CD4-positive, CD25-positive, alpha-beta regulatory T cell (primary cell): ENCODE measurements at regions not wholly inside any gene's neighbourhood (a gene's known extent, or its start where the extent isn't known, plus 50 kb on each side); places are given as distances from the start of the nearest gene placed in this dataset.
"Not testable (repeated sequence)": the region's sequence is repeated elsewhere in the genome, so short reads cannot be mapped to it uniquely, and the experiment has no call there.

Experiments
- ATAC-seq, 2 donors: fragments of 150-1000 bp; cut with Tn5 transposase; one replicate each; pipeline ENCODE4 v1.10.0; 2021; ENCODE audit warnings: low read depth in 2 of 2, moderate number of reproducible peaks in 2 of 2, moderate library complexity in 1 of 2
- DNase-seq, 3 donors: peaks; one replicate each; pipeline versions ENCODE4 v3.0.0 to v3.0.0-alpha.2; 2012 to 2022; ENCODE audit warnings: mixed read lengths in 1 of 3
- H3K27ac ChIP-seq: one replicate; pipeline ENCODE4 v1.7.0; 2013; ENCODE audit warnings: mild to moderate bottlenecking, low read length; ENCODE audit not compliant: insufficient read depth, poor library complexity, severe bottlenecking
- H3K27me3 ChIP-seq: one replicate; pipeline ENCODE4 v1.7.0; 2013; ENCODE audit warnings: low read length; ENCODE audit not compliant: control insufficient read depth, insufficient read depth
- H3K36me3 ChIP-seq: one replicate; pipeline ENCODE4 v1.7.0; 2013; ENCODE audit warnings: mild to moderate bottlenecking, low read length, moderate library complexity; ENCODE audit not compliant: control insufficient read depth, insufficient read depth
- H3K4me1 ChIP-seq: 2 replicates; pipeline ENCODE4 v1.7.0; 2013; ENCODE audit warnings: mild to moderate bottlenecking, low read length; ENCODE audit not compliant: insufficient read depth, control insufficient read depth, poor library complexity, severe bottlenecking
- H3K4me3 ChIP-seq: one replicate; pipeline ENCODE4 v1.7.0; 2013; ENCODE audit warnings: low read depth, mild to moderate bottlenecking, low read length, moderate library complexity
- H3K9me3 ChIP-seq, 2 experiments: 1 replicate in 1 of 2; 2 replicates in 1 of 2; pipeline ENCODE4 v1.7.0; 2013; ENCODE audit warnings: low read length in 2 of 2, mild to moderate bottlenecking in 1 of 2, moderate library complexity in 1 of 2; ENCODE audit not compliant: control insufficient read depth in 2 of 2
- H3K27ac Mint-ChIP-seq, 3 donors: one replicate each; pipeline ENCODE4 v1.8.0; 2020 to 2022; ENCODE audit warnings: mild to moderate bottlenecking in 3 of 3, mixed read lengths in 3 of 3, moderate library complexity in 2 of 3
- H3K27me3 Mint-ChIP-seq: one replicate; pipeline ENCODE4 v1.8.0; 2022; ENCODE audit warnings: mild to moderate bottlenecking, mixed read lengths
- H3K36me3 Mint-ChIP-seq: one replicate; pipeline ENCODE4 v1.8.0; 2020; ENCODE audit warnings: mixed read lengths
- H3K4me1 Mint-ChIP-seq, 4 donors: one replicate each; pipeline ENCODE4 v1.8.0; 2020 to 2022; ENCODE audit warnings: mixed read lengths in 4 of 4, mild to moderate bottlenecking in 1 of 4
- H3K4me3 Mint-ChIP-seq, 4 donors: one replicate each; pipeline ENCODE4 v1.8.0; 2020 to 2022; ENCODE audit warnings: mild to moderate bottlenecking in 4 of 4, mixed read lengths in 4 of 4, moderate library complexity in 3 of 4
- H3K9me3 Mint-ChIP-seq, 7 donors: one replicate each; pipeline ENCODE4 v1.8.0; 2020 to 2022; ENCODE audit warnings: mixed read lengths in 7 of 7, mild to moderate bottlenecking in 3 of 7, moderate library complexity in 2 of 7

GRCh38 chr13:22855926-22856325 lies 324.9 kb upstream of the SGCG start:
- Mint-ChIP-seq H3K4me1 (no peaks in the 10 kb centered on the region), H3K27me3 (no peaks in the 10 kb centered on the region)

DNA sequence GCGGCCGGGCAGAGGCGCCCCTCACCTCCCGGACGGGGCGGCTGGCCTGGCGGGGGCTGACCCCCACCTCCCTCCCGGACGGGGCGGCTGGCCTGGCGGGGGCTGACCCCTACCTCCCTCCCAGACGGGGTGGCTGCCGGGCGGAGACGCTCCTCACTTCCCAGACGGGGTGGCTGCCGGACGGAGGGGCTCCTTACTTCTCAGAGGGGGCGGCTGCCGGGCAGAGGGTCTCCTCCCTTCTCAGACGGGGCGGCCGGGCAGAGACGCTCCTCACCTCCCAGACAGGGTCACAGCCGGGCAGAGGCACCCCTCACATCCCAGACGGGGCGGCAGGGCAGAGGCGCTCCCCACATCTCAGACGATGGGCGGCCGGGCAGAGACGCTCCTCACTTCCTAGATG lies 321.8 kb upstream of the SGCG start:
- not testable (repeated sequence) for H3K4me3 ChIP-seq, H3K4me1 Mint-ChIP-seq, DNase-seq, H3K27ac ChIP-seq, H3K9me3 Mint-ChIP-seq, H3K36me3 Mint-ChIP-seq, H3K4me3 Mint-ChIP-seq, H3K27ac Mint-ChIP-seq, H3K9me3 ChIP-seq, H3K27me3 Mint-ChIP-seq, H3K27me3 ChIP-seq, H3K4me1 ChIP-seq, ATAC-seq, H3K36me3 ChIP-seq

More at GRCh38 chr13:22855926-22856325, 324.9 kb upstream of the SGCG start:
- no peaks in the 10 kb centered on the region for H3K27me3 ChIP-seq
- H3K36me3 Mint-ChIP-seq, result no peaks in the 10 kb centered on the region
- no peaks in the 10 kb centered on the region for H3K36me3 ChIP-seq
- H3K27ac ChIP-seq, result no peak overlapping the region
- no peaks in the 10 kb centered on the region for H3K4me1 ChIP-seq
- ATAC-seq (no peak), DNase-seq (no peak)
- H3K4me3 Mint-ChIP-seq, result no peak overlapping the region
- no peak overlapping the region for H3K4me3 ChIP-seq
- no peaks in the 10 kb centered on the region for H3K9me3 ChIP-seq
- no peak overlapping the region for H3K27ac Mint-ChIP-seq
- H3K9me3 Mint-ChIP-seq, result peaks cover 0 to 3% (median 0%) of the 10 kb centered on the region in 7 donors

- not testable (repeated sequence) for H3K27ac Mint-ChIP-seq, H3K4me3 ChIP-seq, H3K9me3 Mint-ChIP-seq, H3K36me3 ChIP-seq, H3K27me3 Mint-ChIP-seq, H3K4me1 ChIP-seq, H3K9me3 ChIP-seq, H3K4me3 Mint-ChIP-seq, H3K4me1 Mint-ChIP-seq, H3K36me3 Mint-ChIP-seq, H3K27me3 ChIP-seq, ATAC-seq, H3K27ac ChIP-seq, DNase-seq
Measured at GRCh38 chr13:22859411-22859810, 321.4 kb upstream of the SGCG start.

DNA sequence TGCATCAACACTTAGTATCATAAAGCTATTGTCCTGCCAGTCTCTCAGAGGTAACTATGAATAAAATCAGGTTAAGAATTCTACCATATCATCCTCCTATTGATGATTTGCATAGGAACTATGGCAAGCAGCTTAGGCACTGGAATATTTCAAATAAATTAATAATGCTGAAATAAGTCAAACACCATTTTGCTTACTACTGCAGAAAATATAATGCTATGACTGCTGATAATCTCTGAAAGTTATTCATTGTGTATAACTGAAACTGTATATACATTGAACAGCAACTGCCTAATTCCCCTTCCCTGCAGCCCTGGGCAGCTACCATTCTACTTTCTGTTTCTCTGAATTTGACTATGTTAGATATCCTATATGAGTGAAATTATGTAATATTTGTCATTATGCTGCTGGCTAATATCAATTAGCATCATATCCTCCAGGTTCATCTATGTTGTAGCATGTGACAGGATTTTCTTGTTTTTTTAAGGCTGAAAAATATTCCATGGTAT lies 318.8 kb upstream of the SGCG start:
- DNase-seq (no peak), ATAC-seq (no peak)
- no peaks in the 10 kb centered on the region for H3K4me1 Mint-ChIP-seq
- Histone ChIP-seq H3K36me3 (no peaks in the 10 kb centered on the region), H3K9me3 (no peaks in the 10 kb centered on the region), H3K4me3 (no peak overlapping the region), H3K27ac (no peak overlapping the region), H3K27me3 (no peaks in the 10 kb centered on the region), H3K4me1 (no peaks in the 10 kb centered on the region)
- H3K27me3 Mint-ChIP-seq, result no peaks in the 10 kb centered on the region
- no peak overlapping the region for H3K27ac Mint-ChIP-seq
- no peak overlapping the region for H3K4me3 Mint-ChIP-seq
- H3K9me3 Mint-ChIP-seq, result peaks cover 0 to 1% (median 0%) of the 10 kb centered on the region in 7 donors
- H3K36me3 Mint-ChIP-seq, result no peaks in the 10 kb centered on the region

GRCh38 chr13:22862478-22862877 lies 318.3 kb upstream of the SGCG start:
- Histone ChIP-seq H3K27ac (no peak overlapping the region), H3K27me3 (no peaks in the 10 kb centered on the region), H3K36me3 (no peaks in the 10 kb centered on the region), H3K9me3 (no peaks in the 10 kb centered on the region), H3K4me3 (no peak overlapping the region), H3K4me1 (no peaks in the 10 kb centered on the region)
- Mint-ChIP-seq H3K4me3 (no peak overlapping the region), H3K27me3 (no peaks in the 10 kb centered on the region), H3K36me3 (no peaks in the 10 kb centered on the region), H3K9me3 (peaks cover 0 to 1% (median 0%) of the 10 kb centered on the region in 7 donors), H3K27ac (no peak overlapping the region), H3K4me1 (no peaks in the 10 kb centered on the region)
- DNase-seq (no peak), ATAC-seq (no peak)

GRCh38 chr13:22866221-22866620 lies 314.6 kb upstream of the SGCG start:
- no peaks in the 10 kb centered on the region for H3K27me3 Mint-ChIP-seq
- H3K27ac ChIP-seq, result no peak overlapping the region
- no peak overlapping the region for H3K4me3 Mint-ChIP-seq
- no peak overlapping the region for H3K4me3 ChIP-seq
- H3K27ac Mint-ChIP-seq, result no peak overlapping the region
- DNase-seq (no peak), ATAC-seq (no peak)
- no peaks in the 10 kb centered on the region for H3K27me3 ChIP-seq
- no peaks in the 10 kb centered on the region for H3K9me3 ChIP-seq
- no peaks in the 10 kb centered on the region for H3K36me3 Mint-ChIP-seq
- H3K4me1 ChIP-seq, result no peaks in the 10 kb centered on the region
- peaks cover 0 to 1% (median 0%) of the 10 kb centered on the region in 7 donors for H3K9me3 Mint-ChIP-seq
- H3K4me1 Mint-ChIP-seq, result no peaks in the 10 kb centered on the region
- no peaks in the 10 kb centered on the region for H3K36me3 ChIP-seq

DNA sequence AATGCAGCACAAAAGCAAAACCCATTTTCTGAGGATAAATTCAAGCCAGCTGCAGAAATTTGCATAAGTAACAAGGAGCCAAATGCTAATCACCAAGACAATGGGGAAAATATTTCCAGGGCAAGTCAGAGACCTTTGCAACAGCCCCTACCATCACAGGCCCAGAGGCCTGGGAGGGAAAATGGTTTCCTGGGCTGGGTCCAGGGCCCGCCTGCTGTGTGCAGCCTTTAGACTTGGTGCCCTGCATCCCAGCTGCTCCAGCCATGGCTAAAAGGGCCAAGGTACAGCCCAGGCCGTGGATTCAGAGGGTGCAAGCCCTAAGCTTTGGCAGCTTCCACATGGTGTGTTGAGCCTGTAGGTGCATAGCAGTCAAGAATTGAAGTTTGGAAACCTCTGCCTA lies 309.5 kb upstream of the SGCG start:
- H3K9me3 ChIP-seq, result no peaks in the 10 kb centered on the region
- H3K9me3 Mint-ChIP-seq, result peaks cover 0 to 3% (median 0%) of the 10 kb centered on the region in 7 donors
- H3K4me1 Mint-ChIP-seq, result no peaks in the 10 kb centered on the region
- ATAC-seq (no peak), DNase-seq (no peak)
- no peaks in the 10 kb centered on the region for H3K4me1 ChIP-seq
- no peak overlapping the region for H3K4me3 ChIP-seq
- H3K4me3 Mint-ChIP-seq, result no peak overlapping the region
- H3K36me3 ChIP-seq, result no peaks in the 10 kb centered on the region
- no peaks in the 10 kb centered on the region for H3K36me3 Mint-ChIP-seq
- H3K27me3 ChIP-seq, result no peaks in the 10 kb centered on the region
- no peak overlapping the region for H3K27ac ChIP-seq
- H3K27me3 Mint-ChIP-seq, result no peaks in the 10 kb centered on the region
- H3K27ac Mint-ChIP-seq, result no peak overlapping the region

- no peak for DNase-seq
- H3K4me1 Mint-ChIP-seq, result no peaks in the 10 kb centered on the region
- Histone ChIP-seq H3K9me3 (no peaks in the 10 kb centered on the region), H3K4me1 (no peaks in the 10 kb centered on the region), H3K27ac (no peak overlapping the region), H3K4me3 (no peak overlapping the region), H3K36me3 (no peaks in the 10 kb centered on the region), H3K27me3 (no peaks in the 10 kb centered on the region)
- no peak overlapping the region for H3K4me3 Mint-ChIP-seq
- H3K36me3 Mint-ChIP-seq, result no peaks in the 10 kb centered on the region
- H3K9me3 Mint-ChIP-seq, result peaks cover 0 to 3% (median 0%) of the 10 kb centered on the region in 7 donors
- H3K27ac Mint-ChIP-seq, result no peak overlapping the region
- H3K27me3 Mint-ChIP-seq, result no peaks in the 10 kb centered on the region
- ATAC-seq, result no peak
Measured at GRCh38 chr13:22874839-22875238, 305.9 kb upstream of the SGCG start.
